Erythroblast (primary cell): ENCODE measurements at regions not wholly inside any gene's neighbourhood (a gene's known extent, or its start where the extent isn't known, plus 50 kb on each side); places are given as distances from the start of the nearest gene placed in this dataset.

Experiments
- GATA1 ChIP-seq: IDR thresholded peaks from 2 replicates; pipeline ENCODE4 v1.6.1; 2011; ENCODE audit warnings: low read depth, mild to moderate bottlenecking, control low read depth, low read length, moderate library complexity
- POLR2A ChIP-seq: IDR thresholded peaks from 2 replicates; pipeline ENCODE4 v1.6.1; 2011; ENCODE audit warnings: mild to moderate bottlenecking, low read length

DNA sequence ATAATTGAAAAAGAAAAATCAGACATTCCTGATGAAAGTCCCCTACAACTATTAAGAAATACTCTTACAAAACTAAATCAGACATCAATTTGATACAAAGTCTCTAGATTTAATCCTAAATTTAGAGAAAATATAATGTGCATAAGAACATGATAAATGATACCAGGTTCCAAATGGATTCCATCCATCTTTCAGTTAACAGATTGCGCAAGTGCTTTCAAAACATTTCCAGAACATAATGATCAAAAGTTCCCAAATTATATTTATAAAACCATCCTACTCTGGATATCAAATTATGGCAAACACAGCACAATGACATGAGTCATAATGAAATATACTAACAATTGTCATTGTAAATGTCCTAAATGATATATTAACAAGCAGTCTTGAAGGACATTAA, 151.0 kb upstream of the GYPC start:
- TF ChIP-seq POLR2A: no peak
- TF ChIP-seq GATA1: no peak
